Esophagus muscularis mucosa (tissue), 4 donors: ENCODE measurements at regions not wholly inside any gene's neighbourhood (a gene's known extent, or its start where the extent isn't known, plus 50 kb on each side); places are given as distances from the start of the nearest gene placed in this dataset.

Experiments
- CTCF ChIP-seq, 3 experiments: fragments of 200-600 bp in 2 of 3; fragments of 450-650 bp in 1 of 3; sonication (generic) in 2 of 3; IDR thresholded peaks; one replicate each; pipeline ENCODE4 v1.5.1; 2017 to 2019; ENCODE audit warnings: antibody characterized with exemption in 3 of 3, mild to moderate bottlenecking in 2 of 3, moderate library complexity in 1 of 3
- EP300 ChIP-seq: sonication (generic); formaldehyde crosslinking; IDR thresholded peaks from one replicate; pipeline ENCODE4 v1.6.1; 2017; ENCODE audit warnings: antibody characterized with exemption
- POLR2A ChIP-seq: fragments of 450-650 bp; IDR thresholded peaks from one replicate; pipeline ENCODE4 v1.6.1; 2017; ENCODE audit warnings: antibody characterized with exemption, moderate library complexity, mild to moderate bottlenecking, low read depth

- TF ChIP-seq EP300 (no peak), CTCF (IDR thresholded peaks at IDR 0.05) (no peak), POLR2A (no peak)
These were observed 103.3 kb upstream of the IGFBP3 start for GRCh38 chr7:46024263-46024916.
